LNCaP clone FGC (cell line): ENCODE measurements at regions not wholly inside any gene's neighbourhood (a gene's known extent, or its start where the extent isn't known, plus 50 kb on each side); places are given as distances from the start of the nearest gene placed in this dataset.

Experiments
- DNase-seq: peaks from one replicate; pipeline ENCODE4 v3.0.0-alpha.2; 2011; ENCODE audit warnings: low read depth
- H3K4me3 ChIP-seq: 2 replicates; pipeline ENCODE4 v1.5.1; 2011; ENCODE audit warnings: mild to moderate bottlenecking, low read depth, low read length, control low read depth
- CTCF ChIP-seq: IDR thresholded peaks from 2 replicates; pipeline ENCODE4 v1.5.1; 2012; ENCODE audit warnings: mild to moderate bottlenecking; ENCODE audit not compliant: control insufficient read depth, insufficient read depth; ENCODE audit errors: extremely low read depth

- no peak overlapping the region for H3K4me3 ChIP-seq
- TF ChIP-seq CTCF, result no peak
Measured at GRCh38 chr2:76563730-76564129, 853.0 kb upstream of the GCFC2 start.

GRCh38 chr2:76558157-76558556 is 847.4 kb upstream of the GCFC2 start:
- no peak for DNase-seq
- H3K4me3 ChIP-seq, result no peak overlapping the region
- TF ChIP-seq CTCF, result no peak

More at GRCh38 chr2:76563730-76564129, 853.0 kb upstream of the GCFC2 start:
- no peak for DNase-seq

- DNase-seq, result no peak
- no peak for TF ChIP-seq CTCF
- no peak overlapping the region for H3K4me3 ChIP-seq
Measured at GRCh38 chr2:76556018-76556417, 845.3 kb upstream of the GCFC2 start.

- no peak for DNase-seq
Measured at GRCh38 chr2:76546207-76546606, 835.5 kb upstream of the GCFC2 start.

GRCh38 chr2:76544901-76545300 is 834.2 kb upstream of the GCFC2 start:
- no peak overlapping the region for H3K4me3 ChIP-seq
- no peak for DNase-seq
- no peak for TF ChIP-seq CTCF

More at GRCh38 chr2:76546207-76546606, 835.5 kb upstream of the GCFC2 start:
- no peak overlapping the region for H3K4me3 ChIP-seq
- TF ChIP-seq CTCF, result no peak

- no peak for TF ChIP-seq CTCF
- no peak for DNase-seq
- H3K4me3 ChIP-seq, result no peak overlapping the region
Measured at GRCh38 chr2:76517574-76517909, 806.8 kb upstream of the GCFC2 start.

GRCh38 chr2:76516861-76517573 is 806.3 kb upstream of the GCFC2 start:
- no peak overlapping the region for H3K4me3 ChIP-seq
- TF ChIP-seq CTCF, result no peak
- DNase-seq, result no peak
